ENCODE measurements at regions not wholly inside any gene's neighbourhood (a gene's known extent, or its start where the extent isn't known, plus 50 kb on each side); places are given as distances from the start of the nearest gene placed in this dataset.

- TF ChIP-seq EZH2phosphoT487 (IDR thresholded peaks at IDR 0.05; ENCODE audit: borderline replicate concordance) = no peak
- TF ChIP-seq, protein P1, sequence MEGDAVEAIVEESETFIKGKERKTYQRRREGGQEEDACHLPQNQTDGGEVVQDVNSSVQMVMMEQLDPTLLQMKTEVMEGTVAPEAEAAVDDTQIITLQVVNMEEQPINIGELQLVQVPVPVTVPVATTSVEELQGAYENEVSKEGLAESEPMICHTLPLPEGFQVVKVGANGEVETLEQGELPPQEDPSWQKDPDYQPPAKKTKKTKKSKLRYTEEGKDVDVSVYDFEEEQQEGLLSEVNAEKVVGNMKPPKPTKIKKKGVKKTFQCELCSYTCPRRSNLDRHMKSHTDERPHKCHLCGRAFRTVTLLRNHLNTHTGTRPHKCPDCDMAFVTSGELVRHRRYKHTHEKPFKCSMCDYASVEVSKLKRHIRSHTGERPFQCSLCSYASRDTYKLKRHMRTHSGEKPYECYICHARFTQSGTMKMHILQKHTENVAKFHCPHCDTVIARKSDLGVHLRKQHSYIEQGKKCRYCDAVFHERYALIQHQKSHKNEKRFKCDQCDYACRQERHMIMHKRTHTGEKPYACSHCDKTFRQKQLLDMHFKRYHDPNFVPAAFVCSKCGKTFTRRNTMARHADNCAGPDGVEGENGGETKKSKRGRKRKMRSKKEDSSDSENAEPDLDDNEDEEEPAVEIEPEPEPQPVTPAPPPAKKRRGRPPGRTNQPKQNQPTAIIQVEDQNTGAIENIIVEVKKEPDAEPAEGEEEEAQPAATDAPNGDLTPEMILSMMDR (conservative IDR thresholded peaks at IDR 0.05; ENCODE audit: low read length) = no peak
These were observed 121.3 kb upstream of the PAPPA2 start for GRCh38 chr1:176341656-176342055.

DNA sequence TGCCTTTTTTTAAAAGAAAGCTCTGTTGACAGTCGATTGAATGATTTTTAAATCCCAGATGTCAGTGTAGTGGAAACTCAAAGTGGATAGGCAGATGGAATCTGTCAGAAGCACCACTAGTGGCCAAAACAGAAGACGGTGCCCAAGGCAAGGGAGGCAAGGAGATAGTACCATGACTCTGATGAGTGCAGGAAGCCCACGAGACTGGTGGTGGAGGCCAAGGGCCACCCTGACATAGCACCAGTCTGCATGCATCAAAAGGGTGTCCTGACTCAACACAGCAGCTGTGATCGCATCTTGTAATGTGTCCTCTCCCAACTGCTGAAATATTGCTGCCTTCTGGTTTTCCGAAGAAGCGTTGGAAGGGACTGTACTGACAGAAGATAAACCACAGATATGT lies 124.1 kb upstream of the PAPPA2 start:
- Histone ChIP-seq H4K20me1 (ENCODE audit: insufficient read depth, low read length, poor library complexity, severe bottlenecking) (no peaks in the 10 kb centered on the region), H3K4me1 (ENCODE audit: insufficient read depth, low read length, poor library complexity, severe bottlenecking) (no peaks in the 10 kb centered on the region), H3K4me3 (ENCODE audit: low read length, poor library complexity, severe bottlenecking) (no peak overlapping the region), H3K36me3 (ENCODE audit: insufficient read depth, low read length) (no peaks in the 10 kb centered on the region), H2AFZ (ENCODE audit: low read length) (no peak overlapping the region), H3F3A (ENCODE audit: low read depth) (no peaks in the 10 kb centered on the region), H3K4me2 (ENCODE audit: low read depth, low read length, poor library complexity, severe bottlenecking) (no peak overlapping the region), H3K9ac (ENCODE audit: low read depth, low read length, poor library complexity, severe bottlenecking) (no peak overlapping the region), H3K9me3 (ENCODE audit: insufficient read depth, low read depth, low read length) (no peaks in the 10 kb centered on the region), H3K27me3 (ENCODE audit: insufficient read depth, low read length, poor library complexity, severe bottlenecking) (no peaks in the 10 kb centered on the region), H3K9me2 (replicated peaks; ENCODE audit: low read depth, low read length) (no peaks in the 10 kb centered on the region), H3K79me2 (ENCODE audit: insufficient read depth, low read length) (no peaks in the 10 kb centered on the region)
- no peak for TF ChIP-seq EZH2phosphoT487 (IDR thresholded peaks at IDR 0.05; ENCODE audit: borderline replicate concordance)
- TF ChIP-seq, protein P1 (conservative IDR thresholded peaks at IDR 0.05; ENCODE audit: low read length) = no peak

More at GRCh38 chr1:176341656-176342055, 121.3 kb upstream of the PAPPA2 start:
- Histone ChIP-seq H4K20me1 (ENCODE audit: insufficient read depth, low read length, poor library complexity, severe bottlenecking) (no peaks in the 10 kb centered on the region), H3K4me3 (ENCODE audit: low read length, poor library complexity, severe bottlenecking) (no peak overlapping the region), H2AFZ (ENCODE audit: low read length) (no peak overlapping the region), H3K79me2 (ENCODE audit: insufficient read depth, low read length) (no peaks in the 10 kb centered on the region), H3K4me1 (ENCODE audit: insufficient read depth, low read length, poor library complexity, severe bottlenecking) (no peaks in the 10 kb centered on the region), H3K9me3 (ENCODE audit: insufficient read depth, low read depth, low read length) (peaks cover 8% of the 10 kb centered on the region; the same call in 1 of the 2 replicates), H3F3A (ENCODE audit: low read depth) (no peaks in the 10 kb centered on the region), H3K9me2 (replicated peaks; ENCODE audit: low read depth, low read length) (no peaks in the 10 kb centered on the region), H3K4me2 (ENCODE audit: low read depth, low read length, poor library complexity, severe bottlenecking) (no peak overlapping the region), H3K27me3 (ENCODE audit: insufficient read depth, low read length, poor library complexity, severe bottlenecking) (no peaks in the 10 kb centered on the region), H3K9ac (ENCODE audit: low read depth, low read length, poor library complexity, severe bottlenecking) (no peak overlapping the region), H3K36me3 (ENCODE audit: insufficient read depth, low read length) (no peaks in the 10 kb centered on the region)

DNA sequence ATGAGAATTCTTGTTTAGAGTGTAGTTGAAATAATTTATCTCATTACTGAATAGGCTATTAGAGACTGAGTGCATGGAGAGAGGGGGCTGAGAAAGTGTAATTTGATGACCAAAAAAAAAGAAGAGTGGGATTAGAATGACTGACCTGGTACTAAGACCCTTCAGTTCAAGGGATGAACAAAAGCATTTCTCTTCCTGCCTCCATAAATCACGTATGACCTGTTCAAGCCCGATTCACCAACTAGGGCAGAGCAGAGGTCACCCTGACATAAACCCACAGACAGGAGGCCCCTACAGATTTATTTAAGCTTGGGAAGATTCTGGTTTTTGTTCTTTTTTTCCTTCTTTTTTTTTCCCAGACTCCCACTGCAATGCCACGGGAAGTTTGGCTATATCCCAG lies 123.7 kb upstream of the COP1 start:
- no peak for TF ChIP-seq EZH2phosphoT487 (IDR thresholded peaks at IDR 0.05; ENCODE audit: borderline replicate concordance)
- TF ChIP-seq, protein P1 (conservative IDR thresholded peaks at IDR 0.05; ENCODE audit: low read length) = no peak
- Histone ChIP-seq H3K79me2 (ENCODE audit: insufficient read depth, low read length) (no peaks in the 10 kb centered on the region), H3F3A (ENCODE audit: low read depth) (no peaks in the 10 kb centered on the region), H3K9me2 (replicated peaks; ENCODE audit: low read depth, low read length) (no peaks in the 10 kb centered on the region), H2AFZ (ENCODE audit: low read length) (no peak overlapping the region), H3K9ac (ENCODE audit: low read depth, low read length, poor library complexity, severe bottlenecking) (no peak overlapping the region), H3K27me3 (ENCODE audit: insufficient read depth, low read length, poor library complexity, severe bottlenecking) (no peaks in the 10 kb centered on the region), H3K4me2 (ENCODE audit: low read depth, low read length, poor library complexity, severe bottlenecking) (no peak overlapping the region), H4K20me1 (ENCODE audit: insufficient read depth, low read length, poor library complexity, severe bottlenecking) (no peaks in the 10 kb centered on the region), H3K4me1 (ENCODE audit: insufficient read depth, low read length, poor library complexity, severe bottlenecking) (no peaks in the 10 kb centered on the region), H3K4me3 (ENCODE audit: low read length, poor library complexity, severe bottlenecking) (no peak overlapping the region), H3K9me3 (ENCODE audit: insufficient read depth, low read depth, low read length) (no peaks in the 10 kb centered on the region), H3K36me3 (ENCODE audit: insufficient read depth, low read length) (no peaks in the 10 kb centered on the region)
